Endodermal cell (in vitro differentiated cells): ENCODE measurements at regions not wholly inside any gene's neighbourhood (a gene's known extent, or its start where the extent isn't known, plus 50 kb on each side); places are given as distances from the start of the nearest gene placed in this dataset.

ENCODE experiments used
- DNase-seq: peaks from one replicate; pipeline ENCODE4 v3.0.0-alpha.2; 2017
- H3K27ac ChIP-seq: 2 replicates; pipeline ENCODE4 v1.5.1; 2013; ENCODE audit warnings: mild to moderate bottlenecking, low read depth, low read length, moderate library complexity
- H3K27me3 ChIP-seq: 2 replicates; pipeline ENCODE4 v1.6.1; 2013; ENCODE audit warnings: mild to moderate bottlenecking, low read length, moderate library complexity; ENCODE audit not compliant: insufficient read depth, control insufficient read depth, poor library complexity, severe bottlenecking
- H3K36me3 ChIP-seq: 2 replicates; pipeline ENCODE4 v1.7.0; 2013; ENCODE audit warnings: mild to moderate bottlenecking, low read length, moderate library complexity; ENCODE audit not compliant: control insufficient read depth, insufficient read depth
- H3K4me1 ChIP-seq: one replicate; pipeline ENCODE4 v1.7.0; 2013; ENCODE audit warnings: low read length; ENCODE audit not compliant: control insufficient read depth, insufficient read depth
- H3K4me3 ChIP-seq: 2 replicates; pipeline ENCODE4 v1.5.1; 2013; ENCODE audit warnings: mild to moderate bottlenecking, low read length, moderate library complexity
- H3K9ac ChIP-seq: 2 replicates; pipeline ENCODE4 v1.6.1; 2013; ENCODE audit warnings: mild to moderate bottlenecking, low read length, moderate library complexity; ENCODE audit not compliant: poor library complexity, severe bottlenecking; ENCODE audit errors: extremely low read depth
- H3K9me3 ChIP-seq: 2 replicates; pipeline ENCODE4 v1.6.1; 2013; ENCODE audit warnings: mild to moderate bottlenecking, low read length, moderate library complexity; ENCODE audit not compliant: control insufficient read depth
- H3K27ac Mint-ChIP-seq: 2 replicates; pipeline ENCODE4 v1.8.0; 2020; ENCODE audit warnings: mixed read lengths
- H3K27me3 Mint-ChIP-seq: 2 replicates; pipeline ENCODE4 v1.8.0; 2021; ENCODE audit warnings: mild to moderate bottlenecking, mixed read lengths; ENCODE audit not compliant: insufficient read depth
- H3K36me3 Mint-ChIP-seq: 2 replicates; pipeline ENCODE4 v1.8.0; 2020; ENCODE audit warnings: low read depth, mixed read lengths
- H3K4me1 Mint-ChIP-seq: 2 replicates; pipeline ENCODE4 v1.8.0; 2020; ENCODE audit warnings: mixed read lengths
- H3K4me3 Mint-ChIP-seq: 2 replicates; pipeline ENCODE4 v1.8.0; 2020; ENCODE audit warnings: mild to moderate bottlenecking, moderate library complexity, mixed read lengths
- H3K9me3 Mint-ChIP-seq: 2 replicates; pipeline ENCODE4 v1.8.0; 2020; ENCODE audit warnings: mild to moderate bottlenecking, mixed read lengths
- CTCF ChIP-seq: fragments of 200-600 bp; sonication (generic); conservative IDR thresholded peaks from 2 replicates; pipeline ENCODE4 v1.5.0; 2021; ENCODE audit warnings: antibody characterized with exemption, mild to moderate bottlenecking
- WGBS, 2 experiments: methylation state at CpG; one replicate each; pipeline versions ENCODE4 v1.1.5 to v1.1.7; 2013; ENCODE audit warnings: missing lambda C conversion rate in 2 of 2, mixed read lengths in 1 of 2; ENCODE audit not compliant: insufficient coverage in 1 of 2, insufficient read length in 1 of 2; 5-methylcytosine and 5-hydroxymethylcytosine counted together

GRCh38 chr7:81468526-81468925 is 301.3 kb downstream of the HGF start:
- Mint-ChIP-seq H3K27ac (no peak overlapping the region), H3K36me3 (no peaks in the 10 kb centered on the region), H3K9me3 (no peaks in the 10 kb centered on the region), H3K27me3 (no peaks in the 10 kb centered on the region), H3K4me3 (no peak overlapping the region), H3K4me1 (peaks cover 8% of the 10 kb centered on the region)
- Histone ChIP-seq H3K27me3 (no peaks in the 10 kb centered on the region), H3K36me3 (no peaks in the 10 kb centered on the region), H3K9ac (no peak overlapping the region), H3K27ac (no peak overlapping the region), H3K4me3 (no peak overlapping the region), H3K9me3 (no peaks in the 10 kb centered on the region), H3K4me1 (no peaks in the 10 kb centered on the region)
- no peak for DNase-seq
- no peak for TF ChIP-seq CTCF

GRCh38 chr7:81467964-81468363 is 301.9 kb downstream of the HGF start:
- TF ChIP-seq CTCF = no peak
- WGBS, 2 experiments = 100% methylated on average over 1 to 4 of the region's 4 CpGs
- H3K9ac ChIP-seq = no peak overlapping the region

DNA sequence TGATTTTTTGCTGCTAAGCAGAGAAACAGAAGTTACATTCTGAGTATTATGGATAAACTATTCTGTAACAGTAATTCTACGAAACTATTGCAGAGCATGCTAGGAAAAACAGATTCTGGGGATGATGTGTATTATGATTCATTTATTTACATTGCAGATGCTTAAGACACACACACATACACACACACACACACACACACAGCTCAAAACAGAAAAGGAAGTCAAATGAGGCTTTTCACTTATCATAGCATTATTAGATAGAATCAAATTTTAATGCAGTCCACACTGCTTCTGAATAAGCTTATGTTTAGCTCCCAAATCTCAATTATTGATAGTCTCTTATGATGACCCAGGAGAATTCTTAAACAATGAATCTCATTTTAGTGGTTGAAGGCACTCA is 307.2 kb downstream of the HGF start:
- no peak for TF ChIP-seq CTCF
- Histone ChIP-seq H3K9me3 (no peaks in the 10 kb centered on the region), H3K27me3 (no peaks in the 10 kb centered on the region), H3K4me3 (no peak overlapping the region), H3K36me3 (no peaks in the 10 kb centered on the region), H3K27ac (no peak overlapping the region), H3K9ac (no peak overlapping the region), H3K4me1 (no peaks in the 10 kb centered on the region)
- Mint-ChIP-seq H3K4me3 (no peak overlapping the region), H3K4me1 (no peaks in the 10 kb centered on the region), H3K9me3 (no peaks in the 10 kb centered on the region), H3K36me3 (no peaks in the 10 kb centered on the region), H3K27ac (no peak overlapping the region), H3K27me3 (no peaks in the 10 kb centered on the region)
- no peak for DNase-seq
- WGBS, 2 experiments = 100% methylated on average over 1 of the region's 1 CpG; no CpG with 5 or more reads in 1 of the 2 experiments

More at GRCh38 chr7:81467964-81468363, 301.9 kb downstream of the HGF start:
- Mint-ChIP-seq H3K4me3 (no peak overlapping the region), H3K4me1 (peaks cover 7% of the 10 kb centered on the region), H3K27me3 (no peaks in the 10 kb centered on the region), H3K9me3 (no peaks in the 10 kb centered on the region), H3K36me3 (no peaks in the 10 kb centered on the region), H3K27ac (no peak overlapping the region)
- H3K27me3 ChIP-seq = no peaks in the 10 kb centered on the region
- no peaks in the 10 kb centered on the region for H3K4me1 ChIP-seq
- H3K9me3 ChIP-seq = no peaks in the 10 kb centered on the region
- H3K27ac ChIP-seq = no peak overlapping the region
- H3K4me3 ChIP-seq = no peak overlapping the region
- no peaks in the 10 kb centered on the region for H3K36me3 ChIP-seq
- no peak for DNase-seq
